ENCODE measurements at regions not wholly inside any gene's neighbourhood (a gene's known extent, or its start where the extent isn't known, plus 50 kb on each side); places are given as distances from the start of the nearest gene placed in this dataset.

- TF ChIP-seq POLR2AphosphoS5 (IDR thresholded peaks at IDR 0.05), result no peak
- H3K4me1 ChIP-seq (replicated peaks), result no peaks in the 10 kb centered on the region
- no peak overlapping the region for H3K27ac ChIP-seq
- no peaks in the 10 kb centered on the region for H3K36me3 ChIP-seq
- 69% methylated on average over 4 of the region's 4 CpGs for WGBS
- no peaks in the 10 kb centered on the region for H3K9me3 ChIP-seq
- intact Hi-C loops (cut with DNase I), result no loop called here
- no peak overlapping the region for H3K4me3 ChIP-seq
- no peaks in the 10 kb centered on the region for H3K27me3 ChIP-seq (replicated peaks; ENCODE audit: insufficient read depth)
- DNase-seq (ENCODE audit: low spot score), result no peak
These were observed 289.6 kb upstream of the RAB6C start for GRCh38 chr2:129689653-129690448.

GRCh38 chr2:129695496-129695895 lies 284.0 kb upstream of the RAB6C start:
- intact Hi-C loops (cut with DNase I), result no loop called here

GRCh38 chr2:129698593-129698992 lies 280.9 kb upstream of the RAB6C start:
- WGBS, result 90% methylated on average over 3 of the region's 3 CpGs
- TF ChIP-seq POLR2A (IDR thresholded peaks at IDR 0.05) (no peak), CTCF (IDR thresholded peaks at IDR 0.05) (no peak), POLR2AphosphoS5 (IDR thresholded peaks at IDR 0.05) (no peak)
- DNase-seq (ENCODE audit: low spot score), result no peak
- no peak overlapping the region for H3K27ac ChIP-seq
- H3K9me3 ChIP-seq, result no peaks in the 10 kb centered on the region
- H3K4me1 ChIP-seq (replicated peaks), result no peaks in the 10 kb centered on the region
- H3K4me3 ChIP-seq, result no peak overlapping the region
- no peaks in the 10 kb centered on the region for H3K36me3 ChIP-seq
- H3K27me3 ChIP-seq (replicated peaks; ENCODE audit: insufficient read depth), result no peaks in the 10 kb centered on the region
- intact Hi-C loops (cut with DNase I), result no loop called here

More at GRCh38 chr2:129695496-129695895, 284.0 kb upstream of the RAB6C start:
- TF ChIP-seq POLR2A (IDR thresholded peaks at IDR 0.05), result no peak
- no peak for TF ChIP-seq POLR2AphosphoS5 (IDR thresholded peaks at IDR 0.05)
- TF ChIP-seq CTCF (IDR thresholded peaks at IDR 0.05), result no peak
- H3K9me3 ChIP-seq, result no peaks in the 10 kb centered on the region
- no peaks in the 10 kb centered on the region for H3K4me1 ChIP-seq (replicated peaks)
- WGBS, result 93% methylated on average over 3 of the region's 3 CpGs
- no peaks in the 10 kb centered on the region for H3K36me3 ChIP-seq
- H3K27me3 ChIP-seq (replicated peaks; ENCODE audit: insufficient read depth), result no peaks in the 10 kb centered on the region
- no peak overlapping the region for H3K4me3 ChIP-seq
- H3K27ac ChIP-seq, result no peak overlapping the region
- DNase-seq (ENCODE audit: low spot score), result no peak

GRCh38 chr2:129699781-129700573 lies 279.5 kb upstream of the RAB6C start:
- H3K27me3 ChIP-seq (replicated peaks; ENCODE audit: insufficient read depth), result no peaks in the 10 kb centered on the region
- intact Hi-C loops (cut with DNase I), result no loop called here
- TF ChIP-seq POLR2AphosphoS5 (IDR thresholded peaks at IDR 0.05), result no peak
- TF ChIP-seq POLR2A (IDR thresholded peaks at IDR 0.05), result no peak
- no peak for TF ChIP-seq CTCF (IDR thresholded peaks at IDR 0.05)
- 71% methylated on average over 10 of the region's 10 CpGs for WGBS
- no peaks in the 10 kb centered on the region for H3K36me3 ChIP-seq
- DNase-seq (ENCODE audit: low spot score), result no peak
- H3K9me3 ChIP-seq, result no peaks in the 10 kb centered on the region
- no peak overlapping the region for H3K4me3 ChIP-seq
- H3K27ac ChIP-seq, result no peak overlapping the region
- H3K4me1 ChIP-seq (replicated peaks), result no peaks in the 10 kb centered on the region

GRCh38 chr2:129702416-129703176 lies 276.9 kb upstream of the RAB6C start:
- H3K4me3 ChIP-seq, result no peak overlapping the region
- H3K4me1 ChIP-seq (replicated peaks), result no peaks in the 10 kb centered on the region
- H3K27me3 ChIP-seq (replicated peaks; ENCODE audit: insufficient read depth), result no peaks in the 10 kb centered on the region
- TF ChIP-seq CTCF (IDR thresholded peaks at IDR 0.05) (no peak), POLR2AphosphoS5 (IDR thresholded peaks at IDR 0.05) (no peak), POLR2A (IDR thresholded peaks at IDR 0.05) (no peak)
- WGBS, result 81% methylated on average over 4 of the region's 4 CpGs
- DNase-seq (ENCODE audit: low spot score), result no peak
- H3K36me3 ChIP-seq, result no peaks in the 10 kb centered on the region
- no peaks in the 10 kb centered on the region for H3K9me3 ChIP-seq
- intact Hi-C loops (cut with DNase I), result no loop called here
- H3K27ac ChIP-seq, result no peak overlapping the region

Measured in prostate gland (tissue), 2 donors.